ENCODE measurements at regions not wholly inside any gene's neighbourhood (a gene's known extent, or its start where the extent isn't known, plus 50 kb on each side); places are given as distances from the start of the nearest gene placed in this dataset.

DNA sequence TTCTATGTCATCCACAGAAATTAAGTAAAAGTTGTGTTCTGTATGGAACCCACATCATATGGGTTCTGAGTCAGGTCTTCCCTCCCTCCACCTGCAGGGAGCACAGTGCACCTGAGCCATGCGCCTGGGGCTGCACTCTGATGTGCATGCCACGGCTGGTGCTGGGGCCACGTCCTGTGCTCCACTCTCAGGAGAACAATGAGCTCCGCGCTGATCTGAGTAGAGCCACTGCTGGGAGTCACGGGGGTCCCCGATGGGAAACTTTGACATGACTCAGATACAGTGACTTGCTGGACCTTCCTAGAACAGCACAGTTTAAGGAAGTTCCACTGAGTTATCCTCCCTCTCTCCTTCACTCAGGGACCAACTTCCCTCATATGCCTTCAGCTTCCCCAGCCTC is 683.4 kb downstream of the TMEM121 start:
- no peak overlapping the region for H3K27ac ChIP-seq (ENCODE audit: low read depth, low read length)
- no peak for TF ChIP-seq EZH2phosphoT487 (IDR thresholded peaks at IDR 0.05; ENCODE audit: borderline replicate concordance, low read length)
- no peak for TF ChIP-seq CTCF (IDR thresholded peaks at IDR 0.05; ENCODE audit: low read depth, low read length, poor library complexity, severe bottlenecking)
- H3K4me3 ChIP-seq (ENCODE audit: low read length), result no peak overlapping the region
- H3F3A ChIP-seq (ENCODE audit: control insufficient read depth, insufficient read depth), result no peaks in the 10 kb centered on the region
- no peaks in the 10 kb centered on the region for H4K20me1 ChIP-seq (ENCODE audit: control insufficient read depth, insufficient read depth, low read depth, low read length)
- H3K9me3 ChIP-seq (ENCODE audit: control insufficient read depth, insufficient read depth, low read length), result no peaks in the 10 kb centered on the region
- no peak overlapping the region for H3K4me2 ChIP-seq (ENCODE audit: low read length)
- H3K27me3 ChIP-seq (ENCODE audit: control insufficient read depth, low read length), result peaks cover 26% of the 10 kb centered on the region
- no peaks in the 10 kb centered on the region for H3K9me2 ChIP-seq (replicated peaks; ENCODE audit: control insufficient read depth, low read length)
- no peaks in the 10 kb centered on the region for H3K36me3 ChIP-seq (ENCODE audit: control insufficient read depth, low read length)
- peaks cover 6% of the 10 kb centered on the region for H3K4me1 ChIP-seq (ENCODE audit: control insufficient read depth, low read length)
- no peaks in the 10 kb centered on the region for H3K79me2 ChIP-seq (ENCODE audit: control insufficient read depth, low read length)

- Histone ChIP-seq H3K79me2 (ENCODE audit: control insufficient read depth, low read length) (no peaks in the 10 kb centered on the region), H3K4me2 (ENCODE audit: low read length) (no peak overlapping the region), H3K4me1 (ENCODE audit: control insufficient read depth, low read length) (peaks cover 6% of the 10 kb centered on the region), H4K20me1 (ENCODE audit: control insufficient read depth, insufficient read depth, low read depth, low read length) (no peaks in the 10 kb centered on the region), H3K9me3 (ENCODE audit: control insufficient read depth, insufficient read depth, low read length) (no peaks in the 10 kb centered on the region), H3K4me3 (ENCODE audit: low read length) (no peak overlapping the region), H3K27me3 (ENCODE audit: control insufficient read depth, low read length) (peaks cover 26% of the 10 kb centered on the region), H3F3A (ENCODE audit: control insufficient read depth, insufficient read depth) (no peaks in the 10 kb centered on the region), H3K36me3 (ENCODE audit: control insufficient read depth, low read length) (no peaks in the 10 kb centered on the region), H3K9me2 (replicated peaks; ENCODE audit: control insufficient read depth, low read length) (no peaks in the 10 kb centered on the region), H3K27ac (ENCODE audit: low read depth, low read length) (no peak overlapping the region)
- peak; percentile 71 for TF ChIP-seq CTCF (IDR thresholded peaks at IDR 0.05; ENCODE audit: low read depth, low read length, poor library complexity, severe bottlenecking)
- TF ChIP-seq EZH2phosphoT487 (IDR thresholded peaks at IDR 0.05; ENCODE audit: borderline replicate concordance, low read length), result no peak
Measured at GRCh38 chr14:106210650-106211049, 684.3 kb downstream of the TMEM121 start.

- no peaks in the 10 kb centered on the region for H3K36me3 ChIP-seq (ENCODE audit: control insufficient read depth, low read length)
- no peaks in the 10 kb centered on the region for H3F3A ChIP-seq (ENCODE audit: control insufficient read depth, insufficient read depth)
- no peaks in the 10 kb centered on the region for H3K9me3 ChIP-seq (ENCODE audit: control insufficient read depth, insufficient read depth, low read length)
- no peak overlapping the region for H3K4me2 ChIP-seq (ENCODE audit: low read length)
- H4K20me1 ChIP-seq (ENCODE audit: control insufficient read depth, insufficient read depth, low read depth, low read length), result no peaks in the 10 kb centered on the region
- no peak overlapping the region for H3K4me3 ChIP-seq (ENCODE audit: low read length)
- H3K27me3 ChIP-seq (ENCODE audit: control insufficient read depth, low read length), result peaks cover 26% of the 10 kb centered on the region
- H3K79me2 ChIP-seq (ENCODE audit: control insufficient read depth, low read length), result no peaks in the 10 kb centered on the region
- H3K4me1 ChIP-seq (ENCODE audit: control insufficient read depth, low read length), result peaks cover 6% of the 10 kb centered on the region
- H3K9me2 ChIP-seq (replicated peaks; ENCODE audit: control insufficient read depth, low read length), result no peaks in the 10 kb centered on the region
- TF ChIP-seq EZH2phosphoT487 (IDR thresholded peaks at IDR 0.05; ENCODE audit: borderline replicate concordance, low read length), result no peak
- no peak for TF ChIP-seq CTCF (IDR thresholded peaks at IDR 0.05; ENCODE audit: low read depth, low read length, poor library complexity, severe bottlenecking)
- no peak overlapping the region for H3K27ac ChIP-seq (ENCODE audit: low read depth, low read length)
Measured at GRCh38 chr14:106211334-106211900, 685.0 kb downstream of the TMEM121 start.

Data from DOHH2 (cell line).